ENCODE measurements at regions not wholly inside any gene's neighbourhood (a gene's known extent, or its start where the extent isn't known, plus 50 kb on each side); places are given as distances from the start of the nearest gene placed in this dataset.

GRCh38 chr14:63100552-63100951, 55.3 kb upstream of the KCNH5 start:
- DNase-seq, result no peak
- Histone ChIP-seq H3K9me3 (replicated peaks; ENCODE audit: insufficient read depth, low read length) (no peaks in the 10 kb centered on the region), H3K79me2 (ENCODE audit: low read length) (no peaks in the 10 kb centered on the region), H3K4me1 (ENCODE audit: low read length) (no peaks in the 10 kb centered on the region), H3K4me2 (ENCODE audit: low read depth, low read length) (no peak overlapping the region), H2AFZ (ENCODE audit: low read length) (no peak overlapping the region), H4K20me1 (ENCODE audit: insufficient read depth, low read length) (no peaks in the 10 kb centered on the region), H3K36me3 (replicated peaks; ENCODE audit: insufficient read depth, low read length) (no peaks in the 10 kb centered on the region), H3K27ac (ENCODE audit: low read length) (no peak overlapping the region), H3K9me2 (replicated peaks; ENCODE audit: insufficient read depth, low read length) (no peaks in the 10 kb centered on the region), H3K27me3 (replicated peaks; ENCODE audit: insufficient read depth, low read length) (no peaks in the 10 kb centered on the region), H3K9ac (ENCODE audit: low read length) (no peak overlapping the region), H3K4me3 (ENCODE audit: low read length) (no peak overlapping the region), H3F3A (ENCODE audit: insufficient read depth, low read length) (no peaks in the 10 kb centered on the region)
- TF ChIP-seq EZH2phosphoT487 (IDR thresholded peaks at IDR 0.05; ENCODE audit: low read length) (no peak), EZH2 (optimal IDR thresholded peaks at IDR 0.05; ENCODE audit: low read depth, low read length) (no peak), CTCF (IDR thresholded peaks at IDR 0.05; ENCODE audit: low read length) (no peak)

DNA sequence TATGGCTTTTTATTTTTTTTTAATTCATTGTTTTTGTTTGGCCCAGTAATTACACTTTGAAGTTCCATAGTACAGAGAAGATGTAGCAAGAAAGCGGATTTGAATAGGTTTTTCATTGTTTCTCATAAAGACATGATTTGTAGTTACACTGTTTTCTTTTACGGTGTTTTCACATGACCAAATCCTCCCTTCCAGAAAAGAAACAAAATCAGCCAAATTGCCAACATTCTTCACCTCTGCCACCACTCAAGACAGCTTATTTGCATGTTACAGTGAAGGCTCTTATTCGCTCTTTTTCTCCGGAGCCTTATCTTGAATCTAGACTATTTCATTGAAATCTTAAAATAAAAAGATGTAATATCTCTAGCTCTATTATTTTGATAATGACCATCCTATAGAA, 50.9 kb upstream of the KCNH5 start:
- Histone ChIP-seq H2AFZ (ENCODE audit: low read length) (no peak overlapping the region), H3K4me2 (ENCODE audit: low read depth, low read length) (no peak overlapping the region), H3K27me3 (replicated peaks; ENCODE audit: insufficient read depth, low read length) (no peaks in the 10 kb centered on the region), H3K36me3 (replicated peaks; ENCODE audit: insufficient read depth, low read length) (no peaks in the 10 kb centered on the region), H3K9ac (ENCODE audit: low read length) (no peak overlapping the region), H3K9me2 (replicated peaks; ENCODE audit: insufficient read depth, low read length) (no peaks in the 10 kb centered on the region), H3K4me1 (ENCODE audit: low read length) (no peaks in the 10 kb centered on the region), H4K20me1 (ENCODE audit: insufficient read depth, low read length) (no peaks in the 10 kb centered on the region), H3K4me3 (ENCODE audit: low read length) (no peak overlapping the region), H3K79me2 (ENCODE audit: low read length) (no peaks in the 10 kb centered on the region), H3K9me3 (replicated peaks; ENCODE audit: insufficient read depth, low read length) (no peaks in the 10 kb centered on the region), H3F3A (ENCODE audit: insufficient read depth, low read length) (no peaks in the 10 kb centered on the region), H3K27ac (ENCODE audit: low read length) (no peak overlapping the region)
- TF ChIP-seq EZH2 (optimal IDR thresholded peaks at IDR 0.05; ENCODE audit: low read depth, low read length) (no peak), EZH2phosphoT487 (IDR thresholded peaks at IDR 0.05; ENCODE audit: low read length) (no peak), CTCF (IDR thresholded peaks at IDR 0.05; ENCODE audit: low read length) (no peak)
- no peak for DNase-seq

Data from MM.1S (cell line).